Memory B cell (primary cell): ENCODE measurements at regions not wholly inside any gene's neighbourhood (a gene's known extent, or its start where the extent isn't known, plus 50 kb on each side); places are given as distances from the start of the nearest gene placed in this dataset.
A peak's percentile ranks its signal among the peaks of the same experiment; 100 is the strongest.

Source experiments
- ATAC-seq: fragments of 150-1000 bp; cut with Tn5 transposase; 2 replicates; pipeline ENCODE4 v1.10.0; 2021; ENCODE audit warnings: low read depth, mild to moderate bottlenecking, moderate library complexity
- DNase-seq, 2 donors: peaks; one replicate each; pipeline ENCODE4 v3.0.0; 2022; ENCODE audit warnings: low spot score in 2 of 2
- H3K27ac Mint-ChIP-seq: one replicate; pipeline ENCODE4 v1.8.0; 2022; ENCODE audit warnings: mild to moderate bottlenecking, moderate library complexity, mixed read lengths
- H3K27me3 Mint-ChIP-seq: one replicate; pipeline ENCODE4 v1.8.0; 2022; ENCODE audit warnings: mixed read lengths
- H3K36me3 Mint-ChIP-seq: one replicate; pipeline ENCODE4 v1.8.0; 2022; ENCODE audit warnings: mild to moderate bottlenecking, mixed read lengths
- H3K4me1 Mint-ChIP-seq: one replicate; pipeline ENCODE4 v1.8.0; 2022; ENCODE audit warnings: mixed read lengths
- H3K4me3 Mint-ChIP-seq: one replicate; pipeline ENCODE4 v1.8.0; 2022; ENCODE audit warnings: mild to moderate bottlenecking, moderate library complexity, mixed read lengths
- H3K9me3 Mint-ChIP-seq: one replicate; pipeline ENCODE4 v1.8.0; 2022; ENCODE audit warnings: mixed read lengths

- no peaks in the 10 kb centered on the region for H3K27me3 Mint-ChIP-seq
- H3K36me3 Mint-ChIP-seq, result no peaks in the 10 kb centered on the region
- H3K4me1 Mint-ChIP-seq, result peaks cover 33% of the 10 kb centered on the region
- no peak overlapping the region for H3K4me3 Mint-ChIP-seq
- DNase-seq (no peak), ATAC-seq (no peak)
- no peak overlapping the region for H3K27ac Mint-ChIP-seq
- no peaks in the 10 kb centered on the region for H3K9me3 Mint-ChIP-seq
Observed at GRCh38 chr9:91160181-91160580, 201.5 kb downstream of the AUH start.

DNA sequence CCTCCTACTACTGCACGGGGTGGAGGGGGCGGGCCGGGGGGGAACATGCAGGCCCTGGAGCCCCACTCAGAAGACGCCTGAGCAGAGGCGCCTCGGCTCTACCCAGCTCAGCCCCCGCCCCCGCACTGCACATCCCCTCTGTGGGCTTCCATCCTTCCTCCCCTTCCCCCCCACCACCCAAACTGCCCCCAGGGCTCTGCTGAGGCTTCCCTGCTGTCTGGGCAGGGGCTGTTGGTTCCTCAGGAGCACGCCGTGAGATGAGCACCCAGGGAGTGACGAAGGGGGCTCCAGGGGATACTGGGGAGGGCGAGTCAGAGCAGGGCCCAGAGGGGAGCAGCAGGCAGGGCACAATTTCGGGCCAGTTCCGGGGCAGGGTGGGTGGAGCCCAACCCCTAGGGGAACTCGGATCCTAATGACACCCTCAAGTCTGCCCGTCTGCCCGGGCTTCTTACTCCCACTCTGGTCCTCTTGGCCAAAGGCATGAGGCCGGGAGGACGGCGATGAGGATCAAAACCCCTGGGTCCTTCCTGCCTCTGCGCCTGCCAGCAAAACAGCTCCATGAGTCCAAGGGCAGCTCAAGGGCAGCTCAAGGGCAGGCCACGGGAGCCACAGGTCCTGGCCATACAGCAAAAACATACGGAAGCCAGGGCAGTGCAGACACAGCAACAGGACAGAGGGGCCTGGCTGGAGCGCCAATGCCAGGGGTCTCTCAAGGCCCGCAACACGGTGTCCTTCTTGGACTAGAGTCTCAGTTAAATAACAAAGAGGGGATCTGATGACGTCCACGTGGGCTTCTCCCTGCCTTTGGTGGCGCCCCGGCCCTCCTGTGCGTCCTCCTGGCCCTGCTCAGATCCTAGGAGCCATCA is 200.9 kb downstream of the AUH start:
- Mint-ChIP-seq H3K4me3 (no peak overlapping the region), H3K27ac (no peak overlapping the region), H3K27me3 (no peaks in the 10 kb centered on the region), H3K36me3 (no peaks in the 10 kb centered on the region), H3K9me3 (no peaks in the 10 kb centered on the region), H3K4me1 (peaks cover 34% of the 10 kb centered on the region)
- DNase-seq (no peak), ATAC-seq (no peak)

DNA sequence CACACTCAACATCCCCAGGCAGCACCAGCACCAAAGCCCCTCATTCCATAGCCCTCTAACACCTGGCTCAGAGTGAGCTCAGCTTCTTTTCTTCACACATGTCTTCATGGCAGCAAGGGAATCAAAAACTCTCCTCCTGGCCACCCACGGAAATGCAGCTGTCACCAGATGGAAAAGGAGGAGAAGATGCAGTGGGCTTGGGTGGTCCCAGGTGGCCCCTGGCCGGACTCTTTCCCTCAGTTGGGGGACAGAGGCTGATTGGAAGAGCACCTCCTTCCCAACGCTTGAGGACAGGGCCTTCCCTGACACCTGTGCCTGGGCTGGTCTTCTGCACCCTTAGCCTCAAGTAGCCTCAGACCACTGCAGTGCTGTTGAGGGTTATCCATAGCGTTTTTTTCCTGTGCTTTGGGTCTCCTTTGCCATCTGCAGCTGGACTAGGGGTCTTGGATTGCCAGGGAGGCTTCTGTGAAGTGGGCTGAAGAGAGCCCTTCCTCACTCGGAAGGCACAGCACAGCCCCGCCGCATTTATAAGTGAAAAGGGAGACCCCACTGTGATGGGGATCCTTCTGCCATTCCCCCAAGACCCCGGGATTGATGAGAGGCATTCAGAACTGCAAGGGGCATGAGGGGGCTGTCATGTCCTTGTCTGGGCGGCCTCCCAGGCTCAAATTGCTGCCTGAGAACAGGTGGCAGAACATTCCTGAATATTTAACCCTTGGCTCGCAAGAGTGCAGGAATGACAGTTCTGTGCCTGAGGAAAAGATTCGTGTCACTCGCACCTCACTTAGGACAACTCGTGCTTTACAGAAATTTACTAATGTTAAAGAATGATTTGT is 200.0 kb downstream of the AUH start:
- Mint-ChIP-seq H3K4me1 (peaks cover 34% of the 10 kb centered on the region), H3K36me3 (no peaks in the 10 kb centered on the region), H3K9me3 (no peaks in the 10 kb centered on the region), H3K4me3 (no peak overlapping the region), H3K27ac (no peak overlapping the region), H3K27me3 (no peaks in the 10 kb centered on the region)
- ATAC-seq, result no peak
- no peak for DNase-seq

DNA sequence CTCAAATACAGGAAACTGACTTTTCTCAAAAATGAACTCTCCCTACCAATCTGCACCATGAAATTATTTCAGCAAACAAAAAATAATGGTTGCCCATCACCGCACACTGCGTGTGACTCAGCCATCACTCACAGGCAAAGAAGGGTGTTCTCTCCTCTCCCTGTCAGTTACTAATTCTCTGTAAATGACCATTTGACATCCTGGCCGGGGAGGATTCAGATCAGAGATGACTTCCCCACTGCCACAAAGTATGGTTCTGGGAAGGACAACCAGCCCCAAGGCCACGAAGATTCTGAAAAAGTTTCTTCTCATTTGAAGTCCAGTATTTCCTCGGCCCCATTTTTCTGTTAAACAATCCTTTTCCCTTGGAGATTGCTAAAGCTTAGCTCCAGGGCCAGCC is 199.4 kb downstream of the AUH start:
- Mint-ChIP-seq H3K4me1 (peaks cover 34% of the 10 kb centered on the region), H3K9me3 (no peaks in the 10 kb centered on the region), H3K4me3 (peak overlapping the region; percentile 58), H3K36me3 (no peaks in the 10 kb centered on the region), H3K27ac (no peak overlapping the region), H3K27me3 (no peaks in the 10 kb centered on the region)
- DNase-seq (no peak), ATAC-seq (no peak)

GRCh38 chr9:91162784-91163443 is 198.8 kb downstream of the AUH start:
- DNase-seq (no peak), ATAC-seq (no peak)
- H3K9me3 Mint-ChIP-seq, result no peaks in the 10 kb centered on the region
- no peaks in the 10 kb centered on the region for H3K36me3 Mint-ChIP-seq
- H3K4me3 Mint-ChIP-seq, result peak overlapping the region; percentile 58
- peaks cover 34% of the 10 kb centered on the region for H3K4me1 Mint-ChIP-seq
- H3K27me3 Mint-ChIP-seq, result no peaks in the 10 kb centered on the region
- peak overlapping the region; percentile 90 for H3K27ac Mint-ChIP-seq

DNA sequence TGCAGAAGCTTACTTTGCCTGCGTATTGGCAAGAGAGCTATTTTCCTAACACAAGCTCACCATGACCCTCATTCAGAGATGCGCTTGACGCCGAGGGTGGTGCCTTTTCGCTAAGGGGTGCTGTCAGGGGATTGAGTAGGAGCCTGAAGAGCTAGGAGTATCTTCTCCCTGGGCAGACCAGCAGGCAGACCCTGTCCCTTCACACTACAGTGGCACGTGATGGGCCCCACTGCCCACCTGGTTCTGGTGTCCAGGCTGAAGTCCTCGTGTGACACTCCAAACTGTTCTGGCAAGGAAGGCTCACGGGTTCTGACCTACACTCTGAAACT is 198.3 kb downstream of the AUH start:
- no peak for ATAC-seq
- no peaks in the 10 kb centered on the region for H3K9me3 Mint-ChIP-seq
- peak overlapping the region; percentile 90 for H3K27ac Mint-ChIP-seq
- DNase-seq, result no peak
- peak overlapping the region; percentile 30 for H3K4me3 Mint-ChIP-seq
- no peaks in the 10 kb centered on the region for H3K27me3 Mint-ChIP-seq
- no peaks in the 10 kb centered on the region for H3K36me3 Mint-ChIP-seq
- peaks cover 34% of the 10 kb centered on the region for H3K4me1 Mint-ChIP-seq

DNA sequence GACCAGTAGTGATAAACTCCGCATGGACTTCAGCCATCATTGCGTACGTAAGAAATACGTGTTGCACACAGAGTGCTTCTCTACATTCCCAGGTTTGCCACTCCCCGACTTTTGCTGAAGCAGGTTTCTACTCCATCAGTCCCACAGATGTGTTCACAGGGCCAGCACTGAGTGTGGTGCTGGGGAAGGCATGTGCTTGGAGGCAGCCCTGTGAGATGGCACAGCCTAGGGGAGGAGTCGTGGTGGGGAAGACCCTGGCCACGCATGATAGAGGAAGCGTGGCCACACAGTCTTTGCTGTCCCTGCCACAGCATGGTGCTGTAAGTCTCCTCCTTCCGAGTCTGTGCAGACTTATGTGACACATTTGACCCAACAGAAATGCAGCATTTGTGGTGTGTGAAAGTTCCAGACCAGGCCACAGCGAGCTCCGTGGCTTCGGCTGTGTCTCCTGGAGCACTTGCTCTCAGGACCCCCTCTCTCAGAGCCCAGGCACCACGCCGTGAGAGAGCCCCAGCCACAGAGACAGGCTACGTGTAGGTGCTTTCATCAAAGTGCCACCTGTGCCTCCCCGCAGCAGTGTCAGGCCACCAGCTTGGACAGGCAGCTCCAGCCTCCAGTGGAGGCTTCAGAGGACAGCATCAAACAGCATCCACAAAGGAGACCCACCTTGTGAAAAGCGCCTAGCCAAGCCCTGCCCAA is 197.8 kb downstream of the AUH start:
- Mint-ChIP-seq H3K9me3 (no peaks in the 10 kb centered on the region), H3K4me1 (peaks cover 34% of the 10 kb centered on the region), H3K36me3 (no peaks in the 10 kb centered on the region), H3K27ac (peak overlapping the region; percentile 90), H3K27me3 (no peaks in the 10 kb centered on the region), H3K4me3 (peak overlapping the region; percentile 30)
- DNase-seq, result peak; percentile 56 to 67
- peak; percentile 97 for ATAC-seq
